RWPE2 (cell line): ENCODE measurements at regions not wholly inside any gene's neighbourhood (a gene's known extent, or its start where the extent isn't known, plus 50 kb on each side); places are given as distances from the start of the nearest gene placed in this dataset.

Source experiments
- ATAC-seq: fragments of 200-7000 bp; cut with Tn5 transposase; 3 replicates; pipeline ENCODE4 v1.9.1; 2021; ENCODE audit warnings: low read depth
- DNase-seq: peaks from one replicate; pipeline ENCODE4 v3.0.0-alpha.2; 2020; ENCODE audit warnings: low spot score
- H3K27ac ChIP-seq: fragments of 450-650 bp; 2 replicates; pipeline ENCODE4 v1.5.1; 2017; ENCODE audit warnings: mild to moderate bottlenecking; ENCODE audit not compliant: poor library complexity, severe bottlenecking
- H3K27me3 ChIP-seq: fragments of 250-450 bp; sonication (Bioruptor Pico); 2 replicates; pipeline ENCODE4 v1.5.1; 2021; ENCODE audit warnings: mild to moderate bottlenecking, moderate library complexity; ENCODE audit not compliant: insufficient read depth, poor library complexity, severe bottlenecking
- H3K36me3 ChIP-seq: fragments of 250-450 bp; sonication (Bioruptor Pico); 2 replicates; pipeline ENCODE4 v1.5.1; 2020; ENCODE audit warnings: low read depth, mild to moderate bottlenecking, moderate library complexity
- H3K4me1 ChIP-seq: fragments of 250-450 bp; sonication (Bioruptor Pico); 2 replicates; pipeline ENCODE4 v1.5.1; 2021; ENCODE audit warnings: mild to moderate bottlenecking, moderate library complexity; ENCODE audit not compliant: insufficient read depth, poor library complexity, severe bottlenecking
- H3K4me3 ChIP-seq: fragments of 250-450 bp; sonication (Bioruptor Pico); 2 replicates; pipeline ENCODE4 v1.5.1; 2021; ENCODE audit warnings: mild to moderate bottlenecking, moderate library complexity; ENCODE audit not compliant: severe bottlenecking
- H3K9me3 ChIP-seq: fragments of 250-450 bp; sonication (Bioruptor Pico); 2 replicates; pipeline ENCODE4 v1.5.1; 2021; ENCODE audit warnings: mild to moderate bottlenecking, moderate library complexity; ENCODE audit not compliant: severe bottlenecking
- CTCF ChIP-seq: fragments of 450-650 bp; IDR thresholded peaks from one replicate; pipeline ENCODE4 v1.5.1; 2017; ENCODE audit warnings: mild to moderate bottlenecking, moderate library complexity; ENCODE audit not compliant: poor library complexity, severe bottlenecking

GRCh38 chr4:1540601-1541375 lies 134.5 kb upstream of the NKX1-1 start:
- no peak overlapping the region for H3K27ac ChIP-seq
- no peaks in the 10 kb centered on the region for H3K36me3 ChIP-seq
- H3K27me3 ChIP-seq, result no peaks in the 10 kb centered on the region
- H3K4me1 ChIP-seq, result no peaks in the 10 kb centered on the region
- TF ChIP-seq CTCF, result no peak
- DNase-seq (no peak), ATAC-seq (no peak)
- H3K4me3 ChIP-seq, result no peak overlapping the region
- H3K9me3 ChIP-seq, result no peaks in the 10 kb centered on the region

- H3K4me3 ChIP-seq, result no peak overlapping the region
- no peak for TF ChIP-seq CTCF
- H3K4me1 ChIP-seq, result no peaks in the 10 kb centered on the region
- no peak overlapping the region for H3K27ac ChIP-seq
- no peaks in the 10 kb centered on the region for H3K36me3 ChIP-seq
- ATAC-seq (no peak), DNase-seq (no peak)
- H3K9me3 ChIP-seq, result no peaks in the 10 kb centered on the region
- no peaks in the 10 kb centered on the region for H3K27me3 ChIP-seq
Observed at GRCh38 chr4:1539859-1540600, 133.8 kb upstream of the NKX1-1 start.

GRCh38 chr4:1538941-1539772 lies 132.9 kb upstream of the NKX1-1 start:
- H3K27me3 ChIP-seq, result peaks cover under 1% of the 10 kb centered on the region
- H3K4me1 ChIP-seq, result no peaks in the 10 kb centered on the region
- no peak overlapping the region for H3K4me3 ChIP-seq
- ATAC-seq, result no peak
- no peak overlapping the region for H3K27ac ChIP-seq
- DNase-seq, result no peak
- no peaks in the 10 kb centered on the region for H3K36me3 ChIP-seq
- H3K9me3 ChIP-seq, result no peaks in the 10 kb centered on the region
- no peak for TF ChIP-seq CTCF

- ATAC-seq, result no peak
- no peak for DNase-seq
- Histone ChIP-seq H3K27me3 (peaks cover 8% of the 10 kb centered on the region), H3K36me3 (no peaks in the 10 kb centered on the region), H3K27ac (no peak overlapping the region), H3K4me1 (no peaks in the 10 kb centered on the region), H3K4me3 (no peak overlapping the region), H3K9me3 (no peaks in the 10 kb centered on the region)
- TF ChIP-seq CTCF, result no peak
Observed at GRCh38 chr4:1538096-1538410, 131.8 kb upstream of the NKX1-1 start.
